MM.1S (cell line): ENCODE measurements at regions not wholly inside any gene's neighbourhood (a gene's known extent, or its start where the extent isn't known, plus 50 kb on each side); places are given as distances from the start of the nearest gene placed in this dataset.

ENCODE experiments used
- EZH2 ChIP-seq: fragments of 300-600 bp; sonication (generic); optimal IDR thresholded peaks from 2 replicates; pipeline ENCODE3; 2017; ENCODE audit warnings: low read depth, mild to moderate bottlenecking, antibody characterized with exemption, low read length, mixed read lengths
- TF ChIP-seq, protein P1 (sequence below): fragments of 300-600 bp; sonication (generic); IDR thresholded peaks from 2 replicates; pipeline ENCODE4 v1.5.1; 2016; ENCODE audit warnings: antibody characterized with exemption, low read length, mixed read lengths

DNA sequence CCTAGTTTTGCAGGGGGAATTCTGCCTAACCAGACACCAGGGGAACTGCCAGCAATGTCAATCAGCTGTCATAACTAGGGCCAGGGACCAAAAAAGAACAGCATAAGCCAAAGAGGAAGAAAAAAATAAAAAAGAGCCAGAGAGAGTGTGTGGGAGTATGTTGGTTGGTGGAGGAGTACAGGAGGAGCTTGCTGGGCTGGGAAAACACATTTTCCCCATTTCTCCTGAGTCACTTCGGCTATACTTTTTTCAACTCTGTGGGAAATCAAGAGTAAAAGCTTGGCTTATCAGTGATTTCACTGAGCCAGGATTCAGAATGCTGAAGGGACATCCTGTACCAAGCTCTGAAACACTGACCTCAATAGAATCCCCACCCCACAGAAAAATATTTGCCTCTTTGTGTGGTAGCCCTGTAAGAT lies 144.7 kb upstream of the DPH6 start:
- TF ChIP-seq, protein P1, sequence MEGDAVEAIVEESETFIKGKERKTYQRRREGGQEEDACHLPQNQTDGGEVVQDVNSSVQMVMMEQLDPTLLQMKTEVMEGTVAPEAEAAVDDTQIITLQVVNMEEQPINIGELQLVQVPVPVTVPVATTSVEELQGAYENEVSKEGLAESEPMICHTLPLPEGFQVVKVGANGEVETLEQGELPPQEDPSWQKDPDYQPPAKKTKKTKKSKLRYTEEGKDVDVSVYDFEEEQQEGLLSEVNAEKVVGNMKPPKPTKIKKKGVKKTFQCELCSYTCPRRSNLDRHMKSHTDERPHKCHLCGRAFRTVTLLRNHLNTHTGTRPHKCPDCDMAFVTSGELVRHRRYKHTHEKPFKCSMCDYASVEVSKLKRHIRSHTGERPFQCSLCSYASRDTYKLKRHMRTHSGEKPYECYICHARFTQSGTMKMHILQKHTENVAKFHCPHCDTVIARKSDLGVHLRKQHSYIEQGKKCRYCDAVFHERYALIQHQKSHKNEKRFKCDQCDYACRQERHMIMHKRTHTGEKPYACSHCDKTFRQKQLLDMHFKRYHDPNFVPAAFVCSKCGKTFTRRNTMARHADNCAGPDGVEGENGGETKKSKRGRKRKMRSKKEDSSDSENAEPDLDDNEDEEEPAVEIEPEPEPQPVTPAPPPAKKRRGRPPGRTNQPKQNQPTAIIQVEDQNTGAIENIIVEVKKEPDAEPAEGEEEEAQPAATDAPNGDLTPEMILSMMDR, result no peak
- TF ChIP-seq EZH2, result no peak
